Right forelimb (tissue), 1 donor: ENCODE measurements at regions not wholly inside any gene's neighbourhood (a gene's known extent, or its start where the extent isn't known, plus 50 kb on each side); places are given as distances from the start of the nearest gene placed in this dataset.
"Not testable (repeated sequence)": the region's sequence is repeated elsewhere in the genome, so short reads cannot be mapped to it uniquely, and the experiment has no call there.

Source experiments
- DNase-seq: peaks from one replicate; pipeline ENCODE4 v3.0.0-alpha.2; 2018

DNA sequence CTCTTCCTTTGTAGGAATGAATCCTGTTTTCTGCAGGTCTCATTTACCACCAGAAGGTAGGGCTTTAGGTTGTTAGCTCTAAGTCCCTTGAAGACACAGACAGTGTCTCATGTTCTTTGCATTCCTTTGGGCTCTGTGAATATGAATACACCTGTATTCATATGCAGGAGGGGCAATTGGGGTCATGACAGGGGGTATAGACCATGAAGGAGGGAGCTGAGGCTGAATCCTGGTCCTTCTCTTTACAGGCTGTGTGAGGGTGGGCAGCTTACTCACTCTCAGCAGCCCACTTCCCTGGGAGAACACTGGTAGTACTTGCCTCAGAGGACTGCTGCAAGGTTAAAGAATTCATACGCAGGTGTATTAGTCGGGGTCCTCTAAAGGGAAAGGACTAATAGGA is 267.2 kb upstream of the MGMT start:
- no peak for DNase-seq

DNA sequence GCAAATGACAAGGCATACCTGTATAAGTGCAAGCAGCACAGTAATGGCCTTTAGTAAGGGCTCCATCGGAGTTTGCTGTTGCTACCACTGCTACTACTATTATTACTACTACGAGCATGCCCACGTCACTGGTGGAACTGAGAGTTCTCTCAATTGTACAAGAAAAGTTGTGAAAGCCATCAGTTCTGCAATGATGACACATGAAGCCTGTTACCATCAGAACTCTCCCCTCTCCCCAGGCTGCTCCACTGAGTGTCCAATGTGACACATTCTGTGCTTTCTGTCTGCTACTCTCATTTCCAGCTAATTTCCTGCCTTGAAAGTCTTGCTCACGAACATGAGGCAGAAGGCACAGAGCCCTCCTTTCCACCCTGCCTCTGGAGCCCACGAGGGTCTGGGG is 263.2 kb upstream of the MGMT start:
- no peak for DNase-seq

DNA sequence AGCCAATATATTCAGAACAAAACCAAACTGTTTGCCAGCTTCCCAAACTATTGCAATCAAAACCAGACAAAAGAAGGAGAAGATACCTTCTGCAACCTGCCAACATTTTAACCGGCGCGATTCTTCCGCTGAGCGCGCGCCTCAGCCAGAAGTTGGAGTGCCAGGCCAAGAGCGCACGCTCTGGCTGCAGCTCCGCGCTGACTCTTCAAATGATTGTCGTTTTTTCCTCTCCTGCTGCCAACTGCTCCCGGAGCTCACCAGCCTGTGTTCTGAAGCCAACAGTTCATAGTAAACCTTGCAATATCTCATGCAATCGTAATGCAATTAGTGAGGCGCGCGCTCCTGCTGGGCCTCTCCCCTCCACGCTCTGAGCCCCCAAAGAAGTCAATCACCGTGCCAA is 259.7 kb upstream of the MGMT start:
- peak; percentile 65 for DNase-seq

DNA sequence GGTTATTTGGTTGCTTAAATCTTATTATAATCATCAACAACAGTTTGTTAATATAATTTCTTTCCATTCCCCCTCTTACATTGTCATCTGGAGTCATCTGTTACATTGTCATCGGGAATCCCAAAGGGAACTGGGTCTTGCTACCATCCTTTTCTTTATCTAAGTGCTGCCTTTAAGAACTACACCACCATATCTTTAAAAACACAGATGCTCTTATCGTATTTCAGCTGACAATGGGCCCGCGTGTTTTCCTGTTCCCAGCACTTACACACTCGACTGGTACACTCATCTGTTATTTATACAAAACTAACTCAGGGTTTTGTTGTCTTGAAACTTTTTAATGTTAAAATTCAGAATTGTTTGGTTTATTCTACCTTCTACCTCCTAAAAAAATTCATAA is 256.2 kb upstream of the MGMT start:
- no peak for DNase-seq

DNA sequence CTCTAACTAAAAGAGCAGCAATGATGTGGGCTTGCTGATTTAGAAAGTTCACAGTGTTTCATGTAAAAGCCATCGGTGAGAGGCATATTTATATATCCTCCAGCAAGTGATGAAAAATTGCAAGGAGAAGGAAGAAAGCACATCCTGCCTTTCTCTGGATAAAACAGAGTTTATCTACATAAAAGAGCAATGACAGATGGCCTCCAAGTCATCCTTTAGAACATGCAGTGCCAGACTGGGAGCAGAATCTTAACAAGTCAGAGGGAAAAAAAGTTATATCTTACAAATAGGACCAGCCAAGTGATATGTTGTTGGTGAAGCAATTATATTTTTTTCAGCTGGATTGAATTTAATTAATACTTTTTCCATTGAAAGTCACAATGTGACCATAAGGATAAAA is 253.8 kb upstream of the MGMT start:
- no peak for DNase-seq

DNA sequence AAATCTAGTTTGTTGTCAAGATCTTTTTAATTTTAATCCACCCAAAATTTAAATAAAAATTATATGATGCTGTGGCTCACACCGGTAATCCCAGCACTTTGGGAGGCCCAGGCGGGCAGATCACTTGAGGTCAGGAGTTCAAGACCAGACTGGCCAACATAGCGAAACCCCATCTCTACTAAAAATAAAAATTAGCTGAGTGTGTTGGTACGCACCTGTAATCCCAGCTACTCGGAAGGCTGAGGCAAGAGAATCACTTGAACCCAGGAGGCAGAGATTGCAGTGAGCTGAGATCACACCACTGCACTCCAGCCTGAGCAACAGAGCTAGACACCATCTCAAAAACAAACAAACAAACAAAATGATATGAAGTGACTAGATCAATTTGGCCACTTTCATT is 253.0 kb upstream of the MGMT start:
- not testable (repeated sequence) for DNase-seq

DNA sequence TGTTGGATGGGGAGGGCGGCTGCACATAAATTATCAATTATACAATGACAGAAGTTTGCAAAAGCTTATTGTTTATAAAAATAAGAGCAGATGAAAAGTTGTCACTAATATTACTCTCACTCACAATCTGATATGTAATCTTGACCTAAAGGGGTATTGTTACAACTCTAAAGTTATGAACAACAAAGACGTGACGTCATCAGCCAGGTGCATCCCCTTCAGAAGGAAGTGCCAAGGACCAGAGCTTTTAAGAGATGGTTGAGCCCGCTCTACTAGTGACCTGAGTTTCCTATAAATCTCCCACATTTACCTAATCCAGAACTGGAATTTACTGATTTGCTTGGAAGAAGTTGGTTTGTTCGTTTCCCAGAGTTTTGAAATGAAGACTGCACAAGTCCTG is 247.7 kb upstream of the MGMT start:
- no peak for DNase-seq

DNA sequence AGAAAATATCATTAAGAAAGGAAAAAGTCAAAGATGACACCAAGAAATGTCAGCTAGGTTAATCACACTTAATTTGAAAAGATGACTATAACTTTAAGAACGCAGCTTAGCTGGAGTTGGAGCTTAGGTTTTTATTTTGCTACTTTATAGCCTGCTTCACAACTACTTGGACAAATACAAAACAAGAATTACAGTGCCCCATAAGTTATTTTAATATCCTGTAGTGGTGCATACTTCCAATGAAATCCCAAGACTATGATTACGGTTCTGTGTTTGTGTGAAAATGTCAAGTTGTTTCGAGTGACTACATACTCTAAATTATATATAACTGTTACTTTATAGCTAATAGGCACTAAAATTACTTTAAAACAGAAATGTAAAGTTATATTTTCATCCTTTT is 244.6 kb upstream of the MGMT start:
- DNase-seq: no peak

DNA sequence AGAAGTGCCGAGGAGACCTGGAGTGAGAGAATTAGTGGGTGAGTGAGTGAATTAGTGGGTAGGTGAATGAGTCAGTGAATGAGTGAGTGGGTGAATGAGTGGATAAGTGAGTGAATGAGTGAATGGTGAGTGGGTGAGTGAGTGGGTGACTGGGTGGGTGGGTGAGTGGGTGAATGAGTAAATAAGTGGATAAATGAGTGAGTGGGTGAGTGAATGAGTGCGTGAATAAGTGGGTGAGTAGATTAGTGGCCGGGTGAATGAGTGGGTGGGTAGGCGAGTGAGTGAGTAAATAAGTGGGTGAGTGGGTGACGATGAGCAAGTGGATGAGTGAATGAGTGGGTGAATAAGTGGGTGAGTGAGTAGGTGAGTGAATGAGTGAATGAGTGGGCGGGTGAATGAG is 243.7 kb upstream of the MGMT start:
- no peak for DNase-seq

DNA sequence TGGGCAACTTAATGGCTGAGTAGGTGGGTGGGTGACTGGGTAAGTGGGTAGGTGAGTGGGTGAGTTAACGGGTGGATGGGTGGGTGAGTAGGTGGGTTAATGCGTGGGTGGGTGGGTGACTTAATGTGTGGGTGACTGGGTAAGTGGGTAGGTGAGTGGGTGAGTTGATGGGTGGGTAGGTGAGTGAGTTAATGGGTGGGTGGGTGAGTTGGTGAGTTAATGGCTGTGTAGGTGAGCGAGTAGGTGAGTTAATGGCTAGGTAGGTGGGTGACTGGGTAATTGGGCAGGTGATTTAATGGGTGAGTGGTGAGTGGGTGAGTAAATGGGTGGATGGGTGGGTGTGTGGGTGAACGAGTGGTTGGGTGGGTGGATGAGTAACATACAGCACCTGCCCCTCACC is 243.0 kb upstream of the MGMT start:
- DNase-seq: no peak

DNA sequence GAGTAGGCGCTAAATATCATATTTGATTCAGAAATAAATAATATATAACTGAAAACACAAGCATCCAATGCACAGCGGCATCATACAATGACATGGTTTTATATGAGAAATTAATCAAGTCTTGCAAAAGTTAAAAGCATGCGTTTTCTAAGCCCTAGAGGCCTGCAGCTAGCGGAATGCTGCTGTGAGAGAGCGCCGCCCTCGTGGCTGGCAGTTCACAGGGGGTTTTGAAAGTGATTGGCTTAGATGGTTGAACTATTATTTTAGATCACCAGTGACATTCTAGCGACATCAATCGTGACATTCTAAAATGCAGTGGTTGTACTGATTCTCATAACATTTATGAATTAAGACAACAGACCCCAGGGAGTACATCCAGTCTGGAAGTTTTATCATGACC is 235.2 kb upstream of the MGMT start:
- DNase-seq: no peak

DNA sequence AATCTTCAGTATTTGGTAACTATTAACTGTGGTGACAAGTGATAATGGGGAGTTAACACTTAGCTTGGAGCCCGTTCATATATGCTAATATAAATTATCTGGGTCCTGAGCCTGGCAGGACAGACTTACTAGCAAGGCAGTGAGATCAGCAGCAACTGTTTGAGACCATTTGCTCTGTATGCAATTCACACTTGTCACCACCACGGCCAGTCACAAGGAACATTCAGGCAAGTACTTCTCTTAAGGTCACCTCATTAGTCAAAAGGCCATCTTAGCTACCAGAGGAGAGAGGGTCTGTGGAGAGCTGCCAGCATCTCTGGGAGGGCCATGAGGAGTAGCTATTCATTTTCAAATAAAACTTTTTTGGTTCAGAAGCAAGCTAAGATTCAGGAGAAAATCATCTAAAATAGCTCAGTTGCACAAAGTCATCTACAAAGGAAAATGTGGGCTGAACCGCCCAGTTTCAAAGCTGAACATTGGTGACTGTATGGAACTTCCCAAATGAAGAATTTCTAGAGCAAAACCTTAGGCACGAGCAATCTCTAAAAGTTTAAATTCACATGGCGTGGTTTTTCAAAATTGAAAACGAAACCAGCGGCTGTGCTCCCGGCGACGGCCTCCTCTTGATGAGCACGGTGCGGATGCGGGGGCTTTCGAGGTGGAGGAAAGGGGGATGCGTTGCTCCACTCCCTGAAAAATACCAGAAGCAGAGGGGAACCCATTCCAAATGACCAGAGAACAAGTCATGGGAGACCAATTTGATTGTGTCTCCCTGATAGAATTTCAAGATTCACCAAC is 233.5 kb upstream of the MGMT start:
- DNase-seq: no peak

DNA sequence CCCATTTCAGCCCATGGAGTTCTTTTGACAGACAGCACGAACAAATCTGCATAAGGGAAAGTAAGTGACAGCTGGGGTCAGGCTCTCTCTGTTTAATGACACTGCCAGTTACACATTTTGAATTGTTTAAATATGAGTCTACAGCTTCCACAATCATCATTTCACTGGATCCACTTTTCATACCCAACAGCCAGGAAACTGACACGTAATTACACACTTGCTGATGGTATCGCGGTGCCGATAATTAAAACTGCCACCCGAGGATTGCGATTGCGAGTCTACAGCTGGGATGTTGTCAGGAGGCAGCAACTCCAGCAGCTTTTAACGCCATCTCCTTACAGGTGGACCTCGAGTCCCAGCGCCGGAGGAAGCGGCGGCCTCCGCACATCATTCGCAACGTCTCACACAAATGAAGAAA is 230.8 kb upstream of the MGMT start:
- DNase-seq: no peak

DNA sequence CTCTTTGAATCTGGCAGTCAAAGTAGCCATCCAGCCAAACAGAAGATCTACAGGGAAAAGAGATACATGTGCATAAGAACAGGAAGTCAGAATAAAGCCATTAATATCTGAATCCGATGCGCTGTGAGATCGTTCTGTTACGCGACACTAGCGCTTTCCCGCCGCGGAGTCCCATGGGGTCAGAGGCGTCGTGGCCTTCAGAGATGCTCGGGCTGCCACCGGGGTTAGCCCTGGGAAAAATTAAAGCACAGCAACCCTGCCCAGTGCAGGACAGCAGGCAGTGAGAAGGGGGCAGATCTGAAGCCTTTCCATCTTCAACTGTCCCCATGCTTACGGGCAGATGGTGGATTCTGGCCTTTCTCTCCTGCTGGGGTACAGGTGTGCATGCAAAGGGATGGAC is 225.6 kb upstream of the MGMT start:
- DNase-seq: no peak

DNA sequence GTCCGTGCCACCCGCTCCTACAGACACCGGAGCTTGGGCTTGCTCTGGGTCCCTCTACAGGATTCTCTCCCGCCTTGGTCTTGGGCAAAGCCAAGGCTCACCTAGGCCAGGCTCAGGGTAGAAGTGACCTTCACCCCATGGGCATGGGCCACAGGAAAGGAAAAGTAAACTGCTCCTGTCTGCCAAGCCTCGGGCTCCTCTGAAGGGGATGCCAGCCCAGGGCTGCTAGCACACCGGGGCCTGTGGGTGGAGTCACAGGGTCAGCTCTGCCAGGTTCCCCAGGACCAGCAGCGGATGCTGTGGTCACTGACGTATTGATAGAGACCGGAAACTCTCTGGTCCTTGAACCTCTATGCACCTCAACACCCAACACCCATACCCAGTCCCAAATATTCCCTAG is 222.7 kb upstream of the MGMT start:
- no peak for DNase-seq

DNA sequence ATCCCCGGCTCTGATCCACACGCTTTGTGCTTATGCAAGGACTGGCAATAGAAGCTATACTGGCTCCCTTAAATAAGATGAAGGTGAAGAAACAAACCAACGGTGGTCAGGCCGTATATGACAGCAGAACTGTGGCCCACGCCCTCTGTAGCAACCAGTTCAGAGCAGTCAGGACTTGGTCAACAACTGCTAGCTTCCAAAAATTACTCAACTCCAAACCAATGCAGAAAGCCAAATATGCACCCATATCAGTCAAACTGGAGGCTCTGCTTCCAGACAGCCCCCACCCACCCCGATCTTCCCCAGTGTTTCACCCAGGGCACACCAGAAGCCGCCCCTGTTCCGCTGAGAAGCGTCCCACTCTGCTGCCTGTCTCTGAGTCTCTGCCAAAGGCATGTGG is 222.3 kb upstream of the MGMT start:
- no peak for DNase-seq

DNA sequence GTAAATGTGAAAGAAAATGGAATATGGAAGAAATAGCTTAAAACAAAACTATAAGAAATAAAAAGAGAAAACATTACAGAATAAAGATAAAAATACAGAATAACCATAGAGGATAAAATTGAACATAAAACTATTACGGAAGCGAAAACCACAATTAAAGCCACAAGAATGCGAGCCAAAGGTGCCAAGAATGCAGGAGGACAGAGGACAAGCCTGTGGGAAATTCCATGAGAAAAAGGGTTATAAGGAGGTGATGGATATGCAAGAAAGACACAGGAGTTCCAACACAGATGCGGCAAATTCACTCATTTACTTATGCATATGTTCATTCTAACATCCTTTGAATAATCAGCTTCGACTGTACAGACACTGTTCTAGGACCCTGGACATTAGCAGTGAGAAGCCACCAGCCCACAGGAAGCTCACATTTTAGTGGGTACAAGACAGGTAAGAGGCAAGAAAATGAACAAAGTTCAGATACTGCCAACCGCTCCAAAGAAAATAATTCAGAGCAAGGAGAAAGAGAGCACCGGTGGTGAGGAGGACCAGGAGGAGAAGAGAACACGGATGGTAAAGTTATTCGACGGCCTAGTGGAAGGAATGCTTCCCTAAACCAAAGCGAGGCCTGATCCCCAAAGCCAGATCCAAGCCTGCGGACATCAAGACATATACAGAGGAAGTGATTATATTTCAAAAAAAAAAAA is 213.7 kb upstream of the MGMT start:
- no peak for DNase-seq

DNA sequence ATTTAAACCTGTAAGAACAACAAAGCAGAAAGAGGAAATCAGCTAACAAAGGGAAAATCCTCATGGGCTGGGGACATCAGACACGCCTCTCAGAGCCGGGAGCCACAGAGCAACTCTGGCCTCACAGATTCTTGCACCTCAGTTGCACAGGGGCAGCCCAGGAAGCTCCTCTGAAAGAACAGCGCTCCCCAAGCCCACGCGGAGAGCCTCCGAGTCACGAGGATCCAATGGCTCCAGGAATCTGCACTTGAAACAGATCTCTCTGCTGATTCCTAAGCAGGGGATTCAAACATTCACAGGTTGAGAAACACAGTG is 213.2 kb upstream of the MGMT start:
- DNase-seq: no peak

DNA sequence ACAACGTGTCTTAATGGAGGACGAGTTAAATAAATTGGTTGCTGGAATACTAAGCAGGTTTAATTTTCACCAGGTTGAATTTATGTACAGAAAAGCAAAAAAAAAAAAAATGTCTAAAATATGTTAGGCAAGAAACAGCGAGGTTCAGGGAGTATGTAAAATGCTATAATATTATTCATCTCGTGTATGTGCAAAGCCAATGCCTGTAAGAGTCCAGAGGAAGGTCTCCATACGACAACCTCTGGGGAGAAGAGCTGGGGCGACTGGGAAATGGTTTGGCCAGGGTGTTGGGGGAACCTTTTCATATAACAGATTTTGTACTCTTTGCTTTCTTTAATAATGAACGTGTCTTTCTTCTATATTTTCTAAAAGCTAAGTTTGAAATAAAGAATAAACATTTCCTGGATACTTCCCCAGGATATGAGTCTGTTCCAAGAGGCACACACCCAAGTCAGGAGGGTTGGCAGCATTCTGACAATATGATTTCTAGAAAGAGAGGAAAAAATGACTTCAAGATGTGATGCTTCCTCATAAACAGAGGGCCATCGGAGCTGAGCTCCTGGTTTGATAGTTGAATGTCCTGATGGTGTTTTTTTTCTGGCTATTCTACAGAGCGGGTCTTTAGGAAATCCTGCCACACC is 208.6 kb upstream of the MGMT start:
- peak; percentile 66 for DNase-seq

DNA sequence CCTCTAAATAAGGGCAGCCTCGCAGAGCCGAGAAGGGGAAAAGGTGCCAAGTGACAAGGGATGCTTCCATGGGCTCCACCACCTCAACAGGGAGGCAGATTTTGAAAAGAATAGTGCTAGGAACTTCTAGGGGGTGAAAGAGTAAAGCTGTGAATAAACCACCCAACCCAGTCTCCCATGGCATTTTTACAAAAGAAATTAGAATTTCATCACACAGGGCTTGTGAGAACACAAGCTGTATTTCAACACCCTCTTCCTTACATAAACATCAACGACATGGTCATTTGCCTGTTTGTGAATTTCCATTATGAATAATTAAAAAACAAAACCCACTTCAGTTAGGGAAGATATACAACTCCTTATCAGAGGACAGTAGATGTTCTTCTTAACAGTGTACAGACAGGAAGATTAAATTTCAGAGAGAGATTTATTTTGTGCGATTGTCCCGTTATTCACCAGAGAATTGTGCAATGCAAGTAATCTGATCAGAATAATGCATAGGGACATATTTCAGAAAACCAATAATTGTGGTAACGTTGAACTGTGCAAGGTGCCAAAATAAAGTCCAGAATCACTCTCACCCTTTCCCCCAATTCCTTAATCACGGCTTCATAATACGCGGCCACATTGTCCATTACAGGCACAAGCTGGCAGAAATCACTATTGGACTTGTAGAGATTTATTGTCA is 207.8 kb upstream of the MGMT start:
- no peak for DNase-seq

DNA sequence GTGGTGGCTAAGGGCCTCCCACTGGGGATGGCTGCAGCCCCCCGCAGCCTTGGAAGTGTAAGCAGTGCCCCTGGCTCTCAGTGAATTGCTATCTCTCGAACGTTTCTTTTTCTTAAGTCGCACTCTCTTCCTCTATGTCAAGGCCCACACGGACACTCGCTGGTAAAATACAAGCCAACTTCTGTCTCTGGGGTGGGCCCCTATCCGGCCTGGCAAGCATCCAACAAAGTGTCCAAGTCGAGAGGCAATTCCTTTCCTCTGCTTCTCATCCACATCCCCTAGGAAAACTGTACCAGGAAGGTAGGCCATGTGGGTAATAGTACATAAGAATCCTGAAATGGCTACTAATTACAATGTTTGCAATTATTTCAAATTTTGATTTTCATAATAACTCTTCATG is 194.9 kb upstream of the MGMT start:
- DNase-seq: no peak

DNA sequence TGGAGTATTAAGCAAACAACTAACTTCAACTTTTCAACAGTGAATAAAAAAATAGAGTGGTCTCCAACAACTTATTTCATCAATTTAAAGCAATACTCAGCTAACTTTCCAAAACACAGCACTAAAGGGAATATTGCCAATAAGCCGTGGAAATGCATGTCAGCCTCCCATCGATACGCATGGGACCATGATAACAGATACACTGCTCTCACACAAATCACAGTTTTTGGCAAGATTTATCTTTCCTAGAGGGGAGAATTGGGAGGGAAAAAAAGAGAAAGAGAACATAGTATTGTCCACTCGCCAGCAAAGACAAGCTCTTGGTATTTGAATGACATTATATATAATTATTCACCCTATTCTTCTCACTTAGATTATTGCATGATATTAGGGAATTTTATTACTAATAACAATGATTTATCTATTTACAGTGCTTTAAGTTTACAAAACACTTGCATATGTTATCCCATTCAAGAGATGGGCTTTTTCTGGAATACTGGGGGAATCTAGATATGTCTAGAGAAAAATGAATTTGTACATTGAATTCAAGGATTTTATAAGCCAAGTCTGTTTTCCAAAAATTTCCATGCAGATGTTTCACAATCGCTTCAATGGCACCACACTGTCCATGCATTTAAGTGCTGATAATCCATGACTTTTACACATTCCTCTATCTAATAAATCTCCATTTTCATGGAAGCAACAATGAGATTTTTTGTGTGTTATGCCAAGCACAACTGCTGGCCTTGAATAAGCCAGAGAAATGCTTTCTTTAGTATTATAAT is 194.0 kb upstream of the MGMT start:
- no peak for DNase-seq

DNA sequence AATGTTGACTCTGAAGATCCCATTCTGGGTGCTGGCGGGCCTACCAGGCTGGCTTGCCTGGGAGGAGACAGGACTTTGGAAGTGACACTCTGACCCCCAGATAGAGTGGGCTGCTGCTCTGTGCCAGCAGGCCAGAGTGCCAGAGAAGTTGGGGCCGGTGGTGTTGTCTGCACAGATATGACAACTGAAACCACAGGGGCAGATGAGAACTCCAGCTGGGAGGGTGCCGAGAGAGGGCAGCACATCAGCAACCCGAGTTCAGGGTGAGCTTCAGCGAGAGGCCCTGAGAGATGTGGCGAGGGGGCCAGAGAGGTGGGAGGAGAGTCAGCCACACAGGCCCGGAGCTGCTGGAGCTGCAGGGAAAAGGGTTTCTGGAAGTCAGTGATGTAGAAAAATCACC is 193.2 kb upstream of the MGMT start:
- DNase-seq: no peak
